Uterus (tissue), 2 donors: ENCODE measurements at regions not wholly inside any gene's neighbourhood (a gene's known extent, or its start where the extent isn't known, plus 50 kb on each side); places are given as distances from the start of the nearest gene placed in this dataset.

Experiments
- POLR2A ChIP-seq, 2 donors: fragments of 450-650 bp; IDR thresholded peaks; one replicate each; pipeline ENCODE4 v1.6.1; 2016; ENCODE audit warnings: antibody characterized with exemption in 2 of 2, mild to moderate bottlenecking in 1 of 2, moderate library complexity in 1 of 2
- TF ChIP-seq, protein P1 (sequence below), 4 experiments: fragments of 200-600 bp in 2 of 4; fragments of 450-650 bp in 2 of 4; sonication (generic) in 2 of 4; IDR thresholded peaks; one replicate each; pipeline ENCODE4 v1.5.1; 2016 to 2019; ENCODE audit warnings: antibody characterized with exemption in 4 of 4, mild to moderate bottlenecking in 2 of 4, moderate library complexity in 1 of 4

DNA sequence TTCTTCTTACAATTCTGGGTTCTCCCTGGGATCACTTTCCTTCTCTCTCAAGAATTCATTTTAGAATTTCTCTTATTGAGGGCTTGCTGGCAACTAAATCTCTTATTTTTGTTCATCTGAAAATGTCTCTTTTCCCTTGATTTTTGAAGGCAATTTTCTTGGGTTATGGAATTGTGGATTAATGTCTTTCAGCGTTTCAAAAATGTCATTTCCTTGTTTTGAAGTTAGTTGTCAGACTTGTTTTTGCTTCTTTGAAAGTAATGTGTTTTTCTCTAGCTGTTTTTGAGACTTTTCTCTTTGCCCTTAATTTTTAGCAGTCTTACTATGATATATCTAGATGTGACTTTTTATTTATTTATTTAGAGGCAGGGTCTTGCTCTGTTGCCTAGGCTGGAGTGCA, 205.7 kb downstream of the CHIC2 start:
- TF ChIP-seq, protein P1, sequence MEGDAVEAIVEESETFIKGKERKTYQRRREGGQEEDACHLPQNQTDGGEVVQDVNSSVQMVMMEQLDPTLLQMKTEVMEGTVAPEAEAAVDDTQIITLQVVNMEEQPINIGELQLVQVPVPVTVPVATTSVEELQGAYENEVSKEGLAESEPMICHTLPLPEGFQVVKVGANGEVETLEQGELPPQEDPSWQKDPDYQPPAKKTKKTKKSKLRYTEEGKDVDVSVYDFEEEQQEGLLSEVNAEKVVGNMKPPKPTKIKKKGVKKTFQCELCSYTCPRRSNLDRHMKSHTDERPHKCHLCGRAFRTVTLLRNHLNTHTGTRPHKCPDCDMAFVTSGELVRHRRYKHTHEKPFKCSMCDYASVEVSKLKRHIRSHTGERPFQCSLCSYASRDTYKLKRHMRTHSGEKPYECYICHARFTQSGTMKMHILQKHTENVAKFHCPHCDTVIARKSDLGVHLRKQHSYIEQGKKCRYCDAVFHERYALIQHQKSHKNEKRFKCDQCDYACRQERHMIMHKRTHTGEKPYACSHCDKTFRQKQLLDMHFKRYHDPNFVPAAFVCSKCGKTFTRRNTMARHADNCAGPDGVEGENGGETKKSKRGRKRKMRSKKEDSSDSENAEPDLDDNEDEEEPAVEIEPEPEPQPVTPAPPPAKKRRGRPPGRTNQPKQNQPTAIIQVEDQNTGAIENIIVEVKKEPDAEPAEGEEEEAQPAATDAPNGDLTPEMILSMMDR (IDR thresholded peaks at IDR 0.05) = no peak
- TF ChIP-seq POLR2A (IDR thresholded peaks at IDR 0.05) = no peak
